Stomach (tissue), 8 donors: ENCODE measurements at regions not wholly inside any gene's neighbourhood (a gene's known extent, or its start where the extent isn't known, plus 50 kb on each side); places are given as distances from the start of the nearest gene placed in this dataset.
A peak's percentile ranks its signal among the peaks of the same experiment; 100 is the strongest.
"Not testable (repeated sequence)": the region's sequence is repeated elsewhere in the genome, so short reads cannot be mapped to it uniquely, and the experiment has no call there.

Experiments
- DNase-seq, 2 donors: peaks; one replicate each; pipeline versions ENCODE4 v3.0.0 to v3.0.0-alpha.2; 2013 to 2019
- H3K27ac ChIP-seq, 5 donors: fragments of 200-600 bp in 4 of 5; sonication (generic) in 4 of 5; one replicate each; pipeline ENCODE4 v1.5.1; 2013 to 2019; ENCODE audit warnings: mild to moderate bottlenecking in 1 of 5, moderate library complexity in 1 of 5
- H3K27me3 ChIP-seq, 3 donors: fragments of 200-600 bp; sonication (generic); one replicate each; pipeline ENCODE4 v1.5.1; 2017 to 2019; ENCODE audit warnings: mixed run types in 1 of 3
- H3K36me3 ChIP-seq, 4 donors: fragments of 200-600 bp; sonication (generic); 1 replicate in 3 of 4; 2 replicates in 1 of 4; pipeline ENCODE4 v1.5.1; 2016 to 2019
- H3K4me1 ChIP-seq, 4 donors: fragments of 200-600 bp; sonication (generic); one replicate each; pipeline ENCODE4 v1.5.1; 2016 to 2019
- H3K4me3 ChIP-seq, 4 donors: fragments of 200-600 bp; sonication (generic) in 3 of 4; one replicate each; pipeline ENCODE4 v1.5.1; 2016 to 2019; ENCODE audit warnings: mild to moderate bottlenecking in 1 of 4
- H3K9me3 ChIP-seq, 4 donors: fragments of 200-600 bp; sonication (generic); one replicate each; pipeline ENCODE4 v1.5.1; 2016 to 2019
- CTCF ChIP-seq, 7 experiments: fragments of 450-650 bp in 4 of 7; fragments of 200-600 bp in 3 of 7; sonication (generic) in 3 of 7; IDR thresholded peaks; one replicate each; pipeline ENCODE4 v1.5.1; 2016 to 2019; ENCODE audit warnings: antibody characterized with exemption in 7 of 7, control low read depth in 2 of 7, mild to moderate bottlenecking in 1 of 7
- EP300 ChIP-seq: sonication (generic); formaldehyde crosslinking; IDR thresholded peaks from one replicate; pipeline ENCODE4 v1.6.1; 2017; ENCODE audit warnings: antibody characterized with exemption
- POLR2A ChIP-seq, 4 donors: fragments of 450-650 bp; IDR thresholded peaks; one replicate each; pipeline ENCODE4 v1.6.1; 2016; ENCODE audit warnings: antibody characterized with exemption in 4 of 4, control low read depth in 2 of 4, mild to moderate bottlenecking in 1 of 4, moderate library complexity in 1 of 4
- POLR2AphosphoS5 ChIP-seq, 3 donors: sonication (generic); formaldehyde crosslinking; IDR thresholded peaks; one replicate each; pipeline ENCODE4 v1.6.1; 2016; ENCODE audit warnings: antibody characterized with exemption in 3 of 3
- WGBS, 5 donors: extraction: QIAGEN DNeasy Blood & Tissue Kit in 3 of 5; methylation state at CpG; one replicate each; pipeline versions ENCODE4 v1.1.5 to v1.1.7; 2013 to 2018; 5-methylcytosine and 5-hydroxymethylcytosine counted together
- intact Hi-C: fragments of 100-400 bp; cut with DNase I; formaldehyde crosslinking; loops from one replicate; pipeline ENCODE4 v1.15.1; 2023; ENCODE audit warnings: low total_unique reads
- donor health status: healthy with polysubstance abuse.
- donor health status: Bipolar disorder and iron deficiency.
- donor health status: healthy.

- Histone ChIP-seq H3K27me3 (peaks cover 0 to 4% (median 0%) of the 10 kb centered on the region in 3 donors), H3K36me3 (no peaks in the 10 kb centered on the region), H3K4me1 (peaks cover 7 to 26% (median 15%) of the 10 kb centered on the region in 4 donors), H3K9me3 (peaks cover 0 to 9% (median 0%) of the 10 kb centered on the region in 4 donors), H3K27ac (peak overlapping the region in 2 of 5 donors; percentile 11 to 14), H3K4me3 (no peak overlapping the region)
- 66 to 79% (median 72%) methylated on average over 21 to 23 of the region's 23 CpGs for WGBS, 5 donors
- DNase-seq: peak in 1 of 2 donors; percentile 56
- TF ChIP-seq CTCF (IDR thresholded peaks at IDR 0.05) (no peak), EP300 (no peak)
- intact Hi-C loops: no loop called here
Measured at GRCh38 chr6:170147056-170147787, 143.7 kb downstream of the DLL1 start.

DNA sequence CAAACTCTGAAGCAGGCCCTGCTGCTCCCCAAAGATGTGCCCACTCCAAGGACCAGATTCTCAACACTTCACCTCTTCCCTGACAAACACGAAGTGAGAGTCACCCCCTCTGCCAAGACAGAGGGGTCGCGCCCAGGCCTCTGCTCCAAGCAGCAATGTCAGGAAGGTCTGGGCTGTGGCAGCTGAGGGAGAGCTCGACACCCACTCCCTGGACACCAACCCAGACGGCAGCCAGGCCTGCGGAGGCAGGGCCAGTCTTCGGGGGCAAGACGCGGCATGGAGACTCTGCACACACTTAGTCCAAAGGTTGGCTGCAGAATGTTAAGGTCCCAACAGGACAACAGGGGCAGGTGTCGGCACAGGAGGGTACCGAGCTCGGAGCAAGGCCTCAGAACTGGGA, 144.2 kb downstream of the DLL1 start:
- 67 to 74% (median 72%) methylated on average over 9 to 11 of the region's 12 CpGs for WGBS, 5 donors
- no peaks in the 10 kb centered on the region for H3K36me3 ChIP-seq
- DNase-seq: no peak
- H3K4me3 ChIP-seq: no peak overlapping the region
- intact Hi-C loops: no loop called here
- no peaks in the 10 kb centered on the region for H3K27me3 ChIP-seq
- peaks cover 1 to 21% (median 12%) of the 10 kb centered on the region in 4 donors for H3K4me1 ChIP-seq
- H3K9me3 ChIP-seq: peaks cover 0 to 9% (median 0%) of the 10 kb centered on the region in 4 donors
- TF ChIP-seq POLR2AphosphoS5 (IDR thresholded peaks at IDR 0.05) (no peak), EP300 (no peak), CTCF (IDR thresholded peaks at IDR 0.05) (no peak)
- no peak overlapping the region for H3K27ac ChIP-seq

- DNase-seq, H3K27ac ChIP-seq, H3K9me3 ChIP-seq, H3K27me3 ChIP-seq, intact Hi-C loops, H3K4me3 ChIP-seq, H3K36me3 ChIP-seq: not testable (repeated sequence)
- H3K4me1 ChIP-seq: peaks cover 0 to 21% (median 12%) of the 10 kb centered on the region in 4 donors
Measured at GRCh38 chr6:170146131-170146530, 144.7 kb downstream of the DLL1 start.

DNA sequence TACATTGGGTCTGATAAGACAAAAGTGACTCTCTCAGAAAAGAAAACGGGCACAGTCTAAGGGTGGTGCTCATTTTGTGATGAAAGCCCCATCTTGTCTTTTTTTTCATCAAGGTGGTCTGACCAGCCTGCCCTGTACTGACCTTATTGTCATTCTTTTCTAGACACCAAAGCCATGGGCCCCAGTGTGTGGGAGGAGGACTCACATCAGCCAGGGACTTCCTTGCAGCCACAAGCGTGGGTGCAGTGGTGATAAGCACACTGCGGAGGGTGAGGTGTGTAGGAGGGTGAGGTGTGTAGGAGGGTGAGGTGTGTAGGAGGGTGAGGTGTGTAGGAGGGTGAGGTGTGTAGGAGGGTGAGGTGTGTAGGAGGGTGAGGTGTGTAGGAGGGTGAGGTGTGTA, 145.2 kb downstream of the DLL1 start:
- DNase-seq, H3K36me3 ChIP-seq, H3K9me3 ChIP-seq, H3K4me3 ChIP-seq, H3K27me3 ChIP-seq, intact Hi-C loops: not testable (repeated sequence)
- Histone ChIP-seq H3K27ac (peak overlapping the region in 1 of 5 donors; percentile 25), H3K4me1 (peaks cover 0 to 21% (median 12%) of the 10 kb centered on the region in 4 donors)
- WGBS, 5 donors: 24 to 48% (median 41%) methylated on average over 3 of the region's 3 CpGs

DNA sequence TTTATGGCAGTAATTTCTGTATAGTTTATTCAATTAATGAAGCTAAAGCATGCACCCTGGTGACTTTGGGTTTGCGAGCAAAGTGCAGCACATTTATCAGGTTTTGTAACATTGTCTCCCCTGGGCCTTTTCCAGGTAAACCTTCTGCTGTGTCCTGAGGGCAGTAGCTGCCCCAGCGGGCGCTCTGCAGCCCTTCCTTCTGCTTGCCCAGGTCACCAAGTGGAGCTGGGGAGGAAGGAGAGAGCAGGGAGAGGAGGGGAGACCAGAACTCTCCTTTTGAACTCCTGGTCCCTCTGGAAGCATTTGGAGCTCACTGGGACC, 145.6 kb downstream of the DLL1 start:
- WGBS, 5 donors: 54 to 81% (median 62%) methylated on average over 3 of the region's 3 CpGs
- intact Hi-C loops: no loop called here
- Histone ChIP-seq H3K9me3 (peaks cover 0 to 9% (median 0%) of the 10 kb centered on the region in 4 donors), H3K27ac (peak overlapping the region in 1 of 5 donors; percentile 25), H3K36me3 (no peaks in the 10 kb centered on the region), H3K4me1 (peaks cover 0 to 21% (median 12%) of the 10 kb centered on the region in 4 donors), H3K27me3 (no peaks in the 10 kb centered on the region), H3K4me3 (no peak overlapping the region)
- no peak for DNase-seq
- TF ChIP-seq EP300: no peak
- no peak for TF ChIP-seq POLR2AphosphoS5 (IDR thresholded peaks at IDR 0.05)
- no peak for TF ChIP-seq POLR2A (IDR thresholded peaks at IDR 0.05)
- no peak for TF ChIP-seq CTCF (IDR thresholded peaks at IDR 0.05)
